Stomach (tissue), 8 donors: ENCODE measurements at regions not wholly inside any gene's neighbourhood (a gene's known extent, or its start where the extent isn't known, plus 50 kb on each side); places are given as distances from the start of the nearest gene placed in this dataset.
A peak's percentile ranks its signal among the peaks of the same experiment; 100 is the strongest.
"Not testable (repeated sequence)": the region's sequence is repeated elsewhere in the genome, so short reads cannot be mapped to it uniquely, and the experiment has no call there.

Experiments used
- DNase-seq, 2 donors: peaks; one replicate each; pipeline versions ENCODE4 v3.0.0 to v3.0.0-alpha.2; 2013 to 2019
- H3K27ac ChIP-seq, 5 donors: fragments of 200-600 bp in 4 of 5; sonication (generic) in 4 of 5; one replicate each; pipeline ENCODE4 v1.5.1; 2013 to 2019; ENCODE audit warnings: mild to moderate bottlenecking in 1 of 5, moderate library complexity in 1 of 5
- H3K27me3 ChIP-seq, 3 donors: fragments of 200-600 bp; sonication (generic); one replicate each; pipeline ENCODE4 v1.5.1; 2017 to 2019; ENCODE audit warnings: mixed run types in 1 of 3
- H3K36me3 ChIP-seq, 4 donors: fragments of 200-600 bp; sonication (generic); 1 replicate in 3 of 4; 2 replicates in 1 of 4; pipeline ENCODE4 v1.5.1; 2016 to 2019
- H3K4me1 ChIP-seq, 4 donors: fragments of 200-600 bp; sonication (generic); one replicate each; pipeline ENCODE4 v1.5.1; 2016 to 2019
- H3K4me3 ChIP-seq, 4 donors: fragments of 200-600 bp; sonication (generic) in 3 of 4; one replicate each; pipeline ENCODE4 v1.5.1; 2016 to 2019; ENCODE audit warnings: mild to moderate bottlenecking in 1 of 4
- H3K9me3 ChIP-seq, 4 donors: fragments of 200-600 bp; sonication (generic); one replicate each; pipeline ENCODE4 v1.5.1; 2016 to 2019
- CTCF ChIP-seq, 7 experiments: fragments of 450-650 bp in 4 of 7; fragments of 200-600 bp in 3 of 7; sonication (generic) in 3 of 7; IDR thresholded peaks; one replicate each; pipeline ENCODE4 v1.5.1; 2016 to 2019; ENCODE audit warnings: antibody characterized with exemption in 7 of 7, control low read depth in 2 of 7, mild to moderate bottlenecking in 1 of 7
- EP300 ChIP-seq: sonication (generic); formaldehyde crosslinking; IDR thresholded peaks from one replicate; pipeline ENCODE4 v1.6.1; 2017; ENCODE audit warnings: antibody characterized with exemption
- POLR2A ChIP-seq, 4 donors: fragments of 450-650 bp; IDR thresholded peaks; one replicate each; pipeline ENCODE4 v1.6.1; 2016; ENCODE audit warnings: antibody characterized with exemption in 4 of 4, control low read depth in 2 of 4, mild to moderate bottlenecking in 1 of 4, moderate library complexity in 1 of 4
- POLR2AphosphoS5 ChIP-seq, 3 donors: sonication (generic); formaldehyde crosslinking; IDR thresholded peaks; one replicate each; pipeline ENCODE4 v1.6.1; 2016; ENCODE audit warnings: antibody characterized with exemption in 3 of 3
- WGBS, 5 donors: extraction: QIAGEN DNeasy Blood & Tissue Kit in 3 of 5; methylation state at CpG; one replicate each; pipeline versions ENCODE4 v1.1.5 to v1.1.7; 2013 to 2018; 5-methylcytosine and 5-hydroxymethylcytosine counted together
- intact Hi-C: fragments of 100-400 bp; cut with DNase I; formaldehyde crosslinking; loops from one replicate; pipeline ENCODE4 v1.15.1; 2023; ENCODE audit warnings: low total_unique reads
- donor health status: healthy with polysubstance abuse.
- donor health status: Bipolar disorder and iron deficiency.
- donor health status: healthy.

DNA sequence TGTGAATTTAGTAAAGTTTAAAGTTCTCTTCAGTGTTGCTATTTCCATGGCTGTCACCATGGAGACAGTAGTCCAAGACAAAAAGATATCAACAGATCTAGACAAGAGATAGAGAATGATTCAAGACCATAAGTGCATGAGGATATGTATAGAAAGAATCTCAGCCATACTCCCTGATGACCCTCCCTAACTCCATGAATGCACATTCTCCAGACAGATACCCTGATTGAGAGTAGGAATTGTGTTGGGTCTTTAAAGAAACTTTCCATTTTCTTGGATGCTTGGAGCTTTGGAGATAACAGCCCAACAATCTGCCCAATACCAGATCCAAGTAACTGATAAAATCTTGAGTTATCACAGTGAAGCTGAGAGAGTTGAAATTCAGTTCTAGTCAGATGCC lies 1601.2 kb upstream of the CELF4 start:
- Histone ChIP-seq H3K4me1 (no peaks in the 10 kb centered on the region), H3K4me3 (no peak overlapping the region), H3K36me3 (no peaks in the 10 kb centered on the region), H3K27me3 (no peaks in the 10 kb centered on the region), H3K9me3 (no peaks in the 10 kb centered on the region), H3K27ac (no peak overlapping the region)
- intact Hi-C loops = no loop called here
- TF ChIP-seq EP300 (no peak), POLR2AphosphoS5 (IDR thresholded peaks at IDR 0.05) (no peak), POLR2A (IDR thresholded peaks at IDR 0.05) (no peak), CTCF (IDR thresholded peaks at IDR 0.05) (no peak)
- no peak for DNase-seq

DNA sequence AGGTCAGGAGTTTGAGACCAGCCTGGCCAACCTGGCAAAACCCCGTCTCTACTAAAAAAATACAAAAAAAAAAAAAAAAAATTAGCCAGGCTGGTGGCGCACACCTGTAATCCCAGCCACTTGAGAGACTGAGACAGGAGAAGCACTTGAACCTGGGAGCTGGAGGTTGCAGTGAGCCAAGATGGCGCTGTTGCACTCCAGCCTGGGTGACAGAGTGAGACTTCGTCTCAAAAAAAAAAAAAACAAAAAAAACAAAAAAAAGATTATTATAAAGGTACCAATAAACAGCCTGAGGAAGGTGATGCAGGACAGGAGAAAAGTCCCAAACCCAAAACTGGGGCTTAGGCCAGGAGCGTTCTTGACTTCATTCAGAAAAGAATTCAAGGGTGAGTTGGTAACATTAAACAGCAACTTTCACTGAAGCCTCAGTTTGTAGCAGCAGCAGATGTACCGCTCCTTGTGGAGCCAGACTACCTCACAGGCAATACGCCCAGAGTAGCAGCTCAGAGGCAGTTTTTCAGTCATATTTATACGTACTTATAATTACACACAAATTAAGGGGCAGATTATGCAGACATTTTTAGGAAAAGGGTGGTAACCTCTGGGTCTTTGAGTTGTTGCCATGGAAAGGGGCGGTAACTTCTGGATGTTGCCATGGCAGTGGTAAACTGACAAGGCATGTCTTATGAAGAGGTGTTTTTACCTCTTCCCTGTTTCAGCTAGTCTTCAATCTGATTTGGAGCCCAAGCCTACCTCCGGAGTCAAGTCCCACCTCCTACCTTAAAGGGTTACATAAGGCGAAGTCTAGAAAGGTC lies 1596.6 kb upstream of the CELF4 start:
- H3K4me3 ChIP-seq = no peak overlapping the region
- intact Hi-C loops = no loop called here
- H3K36me3 ChIP-seq = no peaks in the 10 kb centered on the region
- no peaks in the 10 kb centered on the region for H3K27me3 ChIP-seq
- no peaks in the 10 kb centered on the region for H3K4me1 ChIP-seq
- no peak for TF ChIP-seq CTCF (IDR thresholded peaks at IDR 0.05)
- no peak for TF ChIP-seq EP300
- no peak for TF ChIP-seq POLR2AphosphoS5 (IDR thresholded peaks at IDR 0.05)
- TF ChIP-seq POLR2A (IDR thresholded peaks at IDR 0.05) = no peak
- peak in 1 of 2 donors; percentile 10 for DNase-seq
- H3K9me3 ChIP-seq = no peaks in the 10 kb centered on the region
- H3K27ac ChIP-seq = no peak overlapping the region
- 88 to 95% (median 91%) methylated on average over 11 of the region's 11 CpGs for WGBS, 5 donors

GRCh38 chr18:39149211-39149806 lies 1583.7 kb upstream of the CELF4 start:
- H3K4me3 ChIP-seq = no peak overlapping the region
- no peaks in the 10 kb centered on the region for H3K27me3 ChIP-seq
- no peaks in the 10 kb centered on the region for H3K4me1 ChIP-seq
- no peaks in the 10 kb centered on the region for H3K36me3 ChIP-seq
- 51 to 68% (median 66%) methylated on average over 3 of the region's 3 CpGs for WGBS, 5 donors
- peaks cover 0 to 18% (median 8%) of the 10 kb centered on the region in 4 donors for H3K9me3 ChIP-seq
- TF ChIP-seq CTCF (IDR thresholded peaks at IDR 0.05) (no peak), POLR2AphosphoS5 (IDR thresholded peaks at IDR 0.05) (no peak), EP300 (no peak), POLR2A (IDR thresholded peaks at IDR 0.05) (no peak)
- no peak overlapping the region for H3K27ac ChIP-seq
- DNase-seq = no peak
- intact Hi-C loops = no loop called here

GRCh38 chr18:39134255-39134654 lies 1568.7 kb upstream of the CELF4 start:
- no peak overlapping the region for H3K27ac ChIP-seq
- H3K36me3 ChIP-seq = no peaks in the 10 kb centered on the region
- no peaks in the 10 kb centered on the region for H3K9me3 ChIP-seq
- no peaks in the 10 kb centered on the region for H3K4me1 ChIP-seq
- TF ChIP-seq CTCF (IDR thresholded peaks at IDR 0.05) (no peak), POLR2A (IDR thresholded peaks at IDR 0.05) (no peak), POLR2AphosphoS5 (IDR thresholded peaks at IDR 0.05) (no peak), EP300 (no peak)
- H3K27me3 ChIP-seq = no peaks in the 10 kb centered on the region
- H3K4me3 ChIP-seq = no peak overlapping the region
- intact Hi-C loops = no loop called here
- DNase-seq = no peak
- 85 to 96% (median 91%) methylated on average over 3 of the region's 3 CpGs for WGBS, 5 donors

DNA sequence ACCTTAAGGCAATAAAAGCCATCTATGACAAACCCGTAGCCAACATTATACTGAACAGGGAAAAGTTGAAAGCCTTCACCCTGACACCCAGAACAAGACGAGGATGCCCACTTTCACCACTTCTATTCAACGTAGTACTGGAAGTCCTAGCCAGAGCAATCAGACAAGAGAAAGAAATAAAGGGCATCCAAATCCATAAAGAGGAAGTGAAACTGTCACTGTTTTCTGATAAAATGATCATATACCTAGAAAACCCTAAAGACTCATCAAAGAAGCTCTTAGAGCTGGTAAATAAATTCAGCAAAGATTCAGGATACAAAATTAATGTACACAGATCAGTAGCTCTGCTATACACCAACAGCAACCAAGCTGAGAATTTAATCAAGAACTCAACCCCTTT lies 1561.9 kb upstream of the CELF4 start:
- DNase-seq, intact Hi-C loops: not testable (repeated sequence)
- 87 to 95% (median 87%) methylated on average over 3 of the region's 3 CpGs for WGBS, 5 donors

More for the DNA sequence above, 1561.9 kb upstream of the CELF4 start:
- not testable (repeated sequence) for H3K9me3 ChIP-seq, H3K27me3 ChIP-seq, H3K4me3 ChIP-seq, H3K27ac ChIP-seq, H3K36me3 ChIP-seq, H3K4me1 ChIP-seq
